ENCODE measurements at regions not wholly inside any gene's neighbourhood (a gene's known extent, or its start where the extent isn't known, plus 50 kb on each side); places are given as distances from the start of the nearest gene placed in this dataset.

- Mint-ChIP-seq H3K9me3 (ENCODE audit: unreplicated experiment) (peaks cover 5% of the 10 kb centered on the region), H3K27me3 (ENCODE audit: unreplicated experiment) (peaks cover 7% of the 10 kb centered on the region), H3K27ac (ENCODE audit: unreplicated experiment) (no peak overlapping the region), H3K4me3 (ENCODE audit: unreplicated experiment) (no peak overlapping the region), H3K4me1 (ENCODE audit: low read depth, unreplicated experiment) (no peaks in the 10 kb centered on the region), H3K36me3 (ENCODE audit: unreplicated experiment) (peaks cover 7% of the 10 kb centered on the region)
- DNase-seq, result no peak
- TF ChIP-seq CTCF (IDR thresholded peaks at IDR 0.05; ENCODE audit: partially characterized antibody, unreplicated experiment), result no peak
Observed at GRCh38 chr16:5575646-5576245, 478.2 kb upstream of the EEF2KMT start.

- H3K9me3 Mint-ChIP-seq (ENCODE audit: unreplicated experiment), result peaks cover 5% of the 10 kb centered on the region
- TF ChIP-seq CTCF (IDR thresholded peaks at IDR 0.05; ENCODE audit: partially characterized antibody, unreplicated experiment), result no peak
- H3K36me3 Mint-ChIP-seq (ENCODE audit: unreplicated experiment), result peaks cover 7% of the 10 kb centered on the region
- no peak overlapping the region for H3K27ac Mint-ChIP-seq (ENCODE audit: unreplicated experiment)
- H3K4me3 Mint-ChIP-seq (ENCODE audit: unreplicated experiment), result no peak overlapping the region
- DNase-seq, result no peak
- peaks cover 7% of the 10 kb centered on the region for H3K27me3 Mint-ChIP-seq (ENCODE audit: unreplicated experiment)
- no peaks in the 10 kb centered on the region for H3K4me1 Mint-ChIP-seq (ENCODE audit: low read depth, unreplicated experiment)
Observed at GRCh38 chr16:5575121-5575520, 477.5 kb upstream of the EEF2KMT start.

GRCh38 chr16:5572056-5572455 is 474.5 kb upstream of the EEF2KMT start:
- no peak for DNase-seq
- Mint-ChIP-seq H3K4me1 (ENCODE audit: low read depth, unreplicated experiment) (no peaks in the 10 kb centered on the region), H3K36me3 (ENCODE audit: unreplicated experiment) (peaks cover 7% of the 10 kb centered on the region), H3K27ac (ENCODE audit: unreplicated experiment) (no peak overlapping the region), H3K9me3 (ENCODE audit: unreplicated experiment) (peaks cover 2% of the 10 kb centered on the region), H3K27me3 (ENCODE audit: unreplicated experiment) (peaks cover 7% of the 10 kb centered on the region), H3K4me3 (ENCODE audit: unreplicated experiment) (no peak overlapping the region)
- TF ChIP-seq CTCF (IDR thresholded peaks at IDR 0.05; ENCODE audit: partially characterized antibody, unreplicated experiment), result no peak

- Mint-ChIP-seq H3K9me3 (ENCODE audit: unreplicated experiment) (peaks cover 2% of the 10 kb centered on the region), H3K4me3 (ENCODE audit: unreplicated experiment) (no peak overlapping the region), H3K27me3 (ENCODE audit: unreplicated experiment) (peaks cover 7% of the 10 kb centered on the region), H3K36me3 (ENCODE audit: unreplicated experiment) (peaks cover 7% of the 10 kb centered on the region), H3K4me1 (ENCODE audit: low read depth, unreplicated experiment) (no peaks in the 10 kb centered on the region), H3K27ac (ENCODE audit: unreplicated experiment) (no peak overlapping the region)
- no peak for DNase-seq
- no peak for TF ChIP-seq CTCF (IDR thresholded peaks at IDR 0.05; ENCODE audit: partially characterized antibody, unreplicated experiment)
Observed at GRCh38 chr16:5571446-5571845, 473.9 kb upstream of the EEF2KMT start.

GRCh38 chr16:5561800-5562199 is 464.2 kb upstream of the EEF2KMT start:
- Mint-ChIP-seq H3K4me3 (ENCODE audit: unreplicated experiment) (no peak overlapping the region), H3K27me3 (ENCODE audit: unreplicated experiment) (no peaks in the 10 kb centered on the region), H3K36me3 (ENCODE audit: unreplicated experiment) (no peaks in the 10 kb centered on the region)

More at GRCh38 chr16:5561800-5562199, 464.2 kb upstream of the EEF2KMT start:
- peaks cover 3% of the 10 kb centered on the region for H3K9me3 Mint-ChIP-seq (ENCODE audit: unreplicated experiment)
- no peak overlapping the region for H3K27ac Mint-ChIP-seq (ENCODE audit: unreplicated experiment)
- DNase-seq, result no peak
- TF ChIP-seq CTCF (IDR thresholded peaks at IDR 0.05; ENCODE audit: partially characterized antibody, unreplicated experiment), result no peak
- H3K4me1 Mint-ChIP-seq (ENCODE audit: low read depth, unreplicated experiment), result no peaks in the 10 kb centered on the region

Measured in glutamatergic neuron (in vitro differentiated cells).